GM21528 (cell line): ENCODE measurements at regions not wholly inside any gene's neighbourhood (a gene's known extent, or its start where the extent isn't known, plus 50 kb on each side); places are given as distances from the start of the nearest gene placed in this dataset.
"Not testable (repeated sequence)": the region's sequence is repeated elsewhere in the genome, so short reads cannot be mapped to it uniquely, and the experiment has no call there.

Source experiments
- ATAC-seq: cut with Tn5 transposase; IDR thresholded peaks from one replicate; pipeline ENCODE4 v1.9.1; 2021; ENCODE audit warnings: mild to moderate bottlenecking, moderate library complexity; ENCODE audit not compliant: unreplicated experiment, low FRiP score

DNA sequence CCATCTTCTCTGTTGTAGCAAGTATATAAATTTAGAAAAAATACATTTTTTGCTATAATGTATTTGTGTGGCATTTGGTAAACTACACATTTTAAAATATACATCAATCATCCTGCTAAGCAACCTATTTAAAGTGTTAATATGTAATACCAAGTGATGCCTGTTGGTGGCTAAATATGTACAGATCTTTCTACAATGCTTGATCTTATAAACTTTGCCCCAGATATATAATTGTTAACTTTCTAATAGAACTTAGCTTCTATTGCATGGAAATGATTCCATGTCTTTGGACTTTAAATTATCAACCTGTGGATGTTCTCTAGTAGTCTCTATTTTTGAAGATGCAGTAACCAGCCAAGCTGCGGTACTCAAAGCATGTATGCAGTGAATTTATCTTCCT lies 1260.4 kb upstream of the RAG2 start:
- no peak for ATAC-seq

DNA sequence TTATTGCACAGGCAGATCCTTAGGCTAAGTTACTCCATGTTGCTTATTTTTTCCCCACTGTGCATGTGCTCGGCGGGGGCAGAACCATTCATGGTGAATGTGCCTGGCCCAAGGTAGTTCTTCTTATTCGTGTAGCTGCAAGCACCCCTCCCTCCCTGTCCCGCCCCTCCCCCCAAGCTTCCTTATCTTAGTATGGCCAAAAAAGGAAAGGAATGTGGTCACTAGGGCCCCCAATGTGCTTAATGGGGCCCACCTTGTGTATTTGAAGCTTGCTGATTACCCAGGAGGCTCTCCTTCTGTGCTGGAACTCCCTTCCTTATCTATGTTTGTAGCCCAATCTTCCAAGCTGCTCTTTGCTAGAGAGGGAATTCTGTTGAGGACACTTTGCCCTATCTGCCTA lies 1259.7 kb upstream of the RAG2 start:
- ATAC-seq = no peak

DNA sequence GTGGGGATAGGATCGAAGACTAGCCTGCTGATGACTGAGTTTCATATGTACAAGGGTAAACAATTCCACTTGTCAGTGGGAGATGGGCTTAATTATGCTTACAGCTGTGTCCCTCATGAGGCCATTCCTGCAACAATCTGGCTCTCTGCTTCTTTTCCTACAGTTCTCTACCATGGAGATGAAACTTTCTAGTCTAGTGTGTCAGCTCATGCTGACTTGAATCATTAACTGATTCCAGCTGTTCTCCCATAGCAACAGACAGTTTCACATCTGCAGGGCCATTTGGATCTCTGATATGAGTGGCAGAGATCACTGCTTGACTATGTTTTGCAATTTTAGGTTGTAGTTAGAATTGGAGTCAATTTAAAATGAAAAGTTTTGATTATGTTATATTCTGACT lies 1251.7 kb upstream of the RAG2 start:
- no peak for ATAC-seq

DNA sequence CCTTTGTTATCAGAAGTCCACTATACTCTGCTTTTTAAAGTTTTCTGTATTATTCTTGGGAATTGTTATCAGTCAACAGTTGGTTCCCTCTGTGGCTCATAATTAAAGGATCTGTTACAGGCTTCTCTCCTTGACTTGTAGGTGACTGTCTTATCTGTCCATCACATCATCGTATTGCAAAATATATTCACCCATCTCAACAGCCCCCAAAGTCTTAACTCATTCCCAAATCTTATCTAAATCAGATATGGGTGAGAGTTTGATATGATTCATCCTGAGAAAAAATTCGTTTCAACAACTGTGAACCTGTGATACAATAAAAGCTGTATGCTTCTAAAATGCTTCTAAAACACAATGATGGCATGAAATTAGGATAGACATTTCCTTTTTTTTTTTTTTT lies 1245.6 kb upstream of the RAG2 start:
- no peak for ATAC-seq

DNA sequence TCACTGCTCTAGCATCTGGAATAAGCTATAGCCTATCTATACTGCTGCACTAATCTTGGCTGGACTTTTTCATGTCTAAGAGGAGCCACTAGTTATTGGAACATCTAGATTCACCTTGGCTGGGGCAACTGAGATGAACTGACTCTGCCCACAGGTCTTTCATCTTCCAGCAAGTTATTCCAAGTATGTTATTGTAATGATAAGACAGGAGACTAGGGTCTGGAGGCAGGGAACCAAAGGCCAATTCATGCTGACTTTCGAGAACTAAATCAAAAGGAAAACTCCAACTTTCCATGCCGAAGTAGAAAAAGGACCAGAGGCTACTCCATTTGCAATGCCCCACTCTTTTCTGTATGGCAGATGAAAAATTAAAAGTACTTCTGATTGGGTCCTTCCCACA lies 1243.0 kb upstream of the RAG2 start:
- no peak for ATAC-seq

DNA sequence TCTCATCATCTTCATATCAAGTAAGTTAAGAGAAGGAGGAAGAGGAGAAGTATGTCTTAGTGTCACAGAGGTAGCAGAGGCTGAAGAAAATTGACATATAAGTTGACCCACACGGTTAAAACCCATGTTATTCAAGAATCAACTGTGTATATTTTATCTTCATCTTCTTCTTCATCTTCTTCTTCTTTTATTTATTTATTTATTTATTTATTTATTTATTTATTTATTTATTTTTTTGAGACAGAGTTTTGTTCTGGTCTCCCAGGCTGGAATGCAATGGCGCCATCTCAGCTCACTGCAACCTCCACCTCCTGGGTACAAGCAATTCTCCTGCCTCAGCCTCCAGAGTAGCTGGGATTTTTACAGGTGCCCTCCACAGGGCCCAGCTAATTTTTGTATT lies 1242.3 kb upstream of the RAG2 start:
- ATAC-seq = not testable (repeated sequence)

DNA sequence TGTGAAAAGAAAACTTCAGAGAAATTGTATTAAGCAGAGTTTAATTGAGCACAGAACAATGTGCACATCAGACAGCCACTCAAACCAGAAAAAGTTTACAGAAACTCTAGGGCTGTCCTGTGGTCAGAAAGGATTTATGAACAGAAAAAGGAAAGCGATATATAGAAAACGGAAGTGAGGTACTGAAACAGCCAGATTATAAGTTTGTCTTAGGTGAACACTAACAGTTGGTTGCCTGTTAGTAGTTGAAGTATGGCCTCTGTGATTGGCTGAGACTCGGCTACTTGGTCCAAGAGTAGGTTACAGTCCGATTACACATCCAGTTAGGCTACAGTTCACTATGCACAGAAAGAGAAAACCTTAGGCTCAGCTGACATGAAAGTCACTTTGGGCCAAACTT lies 1232.5 kb upstream of the RAG2 start:
- no peak for ATAC-seq

DNA sequence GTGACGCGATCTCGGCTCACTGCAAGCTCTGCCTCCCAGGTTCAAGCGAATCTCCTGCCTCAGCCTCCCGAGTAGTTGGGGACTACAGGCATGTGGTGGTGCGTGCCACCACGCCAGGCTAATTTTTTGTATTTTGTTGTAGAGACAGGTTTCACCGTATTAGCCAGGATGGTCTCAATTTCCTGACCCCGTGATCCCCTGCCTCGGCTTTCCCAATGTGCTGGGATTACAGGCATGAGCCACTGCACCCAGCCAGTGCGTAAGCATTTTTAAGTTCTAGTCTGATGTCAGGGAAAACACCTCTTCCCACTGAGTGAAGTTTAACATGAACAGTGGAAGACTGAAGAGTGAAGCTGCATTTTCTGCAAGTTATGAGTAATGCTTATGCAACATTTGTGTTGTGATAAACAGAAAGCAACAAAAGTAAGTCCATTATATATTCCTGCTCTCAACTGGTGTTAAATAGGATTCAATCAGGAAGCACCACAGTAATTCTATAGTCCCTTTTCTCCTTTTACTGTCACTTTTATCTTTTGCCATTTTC lies 1219.8 kb upstream of the RAG2 start:
- no peak for ATAC-seq

DNA sequence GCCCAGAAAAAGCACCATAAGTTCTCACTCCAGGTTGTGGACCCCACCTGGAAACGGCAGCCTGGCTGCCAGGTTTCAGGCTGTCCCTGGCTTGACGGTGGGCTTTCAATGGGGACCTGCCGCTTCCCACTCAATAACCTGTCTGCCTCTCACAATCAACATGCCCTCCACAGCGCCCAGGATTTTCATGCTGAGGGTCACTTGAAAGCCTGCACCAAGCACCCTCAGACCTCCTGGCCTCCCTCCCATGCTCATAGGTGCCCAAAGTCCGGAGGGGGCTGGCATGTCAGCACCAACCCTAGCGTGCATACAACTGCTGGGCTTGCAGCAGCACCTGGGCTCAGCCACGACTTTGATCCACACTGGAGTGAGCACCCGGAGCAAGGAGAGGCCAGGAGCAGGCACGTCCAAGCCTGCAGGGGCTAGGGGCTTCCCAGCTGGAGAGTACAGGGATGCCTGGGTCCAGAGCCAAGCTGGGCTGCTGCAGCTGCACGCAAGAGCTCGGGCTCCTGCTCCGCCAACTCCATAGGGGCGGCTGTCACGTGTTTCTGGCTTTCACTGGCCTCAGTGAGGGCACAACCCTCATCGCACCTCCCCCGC lies 1214.3 kb upstream of the RAG2 start:
- ATAC-seq = no peak

DNA sequence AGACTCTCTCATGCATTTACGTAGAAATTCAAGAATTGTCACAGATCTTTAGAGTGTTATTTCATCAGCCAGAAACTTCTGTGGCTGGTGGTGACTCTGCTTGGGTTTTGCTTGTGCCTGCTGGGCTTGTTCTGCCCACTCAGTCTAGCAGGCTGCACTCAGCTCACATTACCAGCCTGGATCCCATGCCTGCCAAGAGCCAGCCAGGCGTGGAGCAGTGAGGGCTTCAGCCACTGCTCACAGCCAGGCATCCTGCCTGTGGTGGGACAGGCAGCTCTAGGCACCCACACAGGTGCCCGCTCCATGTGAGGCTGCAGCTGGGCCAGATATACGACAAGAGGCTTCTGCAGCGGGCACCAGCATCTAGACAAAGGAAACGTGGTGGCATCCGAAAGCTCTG lies 1213.3 kb upstream of the RAG2 start:
- ATAC-seq = no peak

DNA sequence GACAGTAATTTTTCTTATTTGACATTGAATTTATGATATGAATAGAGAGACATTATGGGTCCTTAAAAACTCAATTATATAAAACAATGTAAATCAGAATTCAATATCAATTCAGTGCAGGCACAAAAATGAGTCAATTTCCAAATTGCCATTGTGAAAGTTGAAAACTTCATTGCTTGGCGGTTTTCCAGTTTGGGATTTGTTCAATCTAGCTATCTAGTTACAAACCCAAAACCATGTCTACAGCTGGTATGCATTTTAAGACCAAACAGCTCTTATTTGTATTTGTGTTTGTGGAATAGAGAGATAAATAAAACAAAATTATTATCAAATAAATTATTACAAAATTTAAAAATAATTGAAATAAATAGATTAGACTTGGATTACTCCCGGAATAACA lies 1206.6 kb upstream of the RAG2 start:
- no peak for ATAC-seq

DNA sequence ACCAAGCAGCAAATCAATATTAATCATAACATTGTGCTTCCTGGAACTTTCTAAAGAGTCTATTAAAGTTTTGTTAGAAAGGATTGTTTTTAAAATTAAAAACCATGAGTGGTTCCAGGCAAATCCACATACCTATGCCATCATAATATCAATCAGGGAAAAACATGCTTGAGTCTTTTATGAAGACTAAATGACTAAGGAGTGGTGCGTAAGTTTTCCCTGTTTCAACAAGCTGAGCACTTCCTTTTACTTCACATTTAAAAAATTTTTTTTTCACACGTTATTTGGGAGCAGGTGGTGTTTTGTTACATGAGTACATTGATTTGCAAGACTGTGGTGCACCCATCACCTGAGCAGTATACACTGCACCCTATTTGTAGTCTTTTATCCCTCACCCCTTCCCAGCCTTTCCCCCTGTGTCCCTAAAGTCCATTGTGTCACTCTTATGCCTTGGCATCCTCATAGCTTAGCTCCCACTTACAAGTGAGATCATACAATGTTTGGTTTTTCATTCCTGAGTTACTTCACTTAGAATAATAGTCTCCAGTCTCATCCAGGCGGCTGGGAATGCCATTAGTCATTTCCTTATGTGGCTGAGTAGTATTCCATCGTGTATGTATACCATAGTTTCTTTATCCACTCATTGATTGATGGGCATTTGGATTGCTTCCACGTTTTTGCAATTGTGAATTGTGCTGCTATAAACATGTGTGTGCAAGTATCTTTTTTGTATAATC lies 1190.3 kb upstream of the RAG2 start:
- ATAC-seq = no peak

DNA sequence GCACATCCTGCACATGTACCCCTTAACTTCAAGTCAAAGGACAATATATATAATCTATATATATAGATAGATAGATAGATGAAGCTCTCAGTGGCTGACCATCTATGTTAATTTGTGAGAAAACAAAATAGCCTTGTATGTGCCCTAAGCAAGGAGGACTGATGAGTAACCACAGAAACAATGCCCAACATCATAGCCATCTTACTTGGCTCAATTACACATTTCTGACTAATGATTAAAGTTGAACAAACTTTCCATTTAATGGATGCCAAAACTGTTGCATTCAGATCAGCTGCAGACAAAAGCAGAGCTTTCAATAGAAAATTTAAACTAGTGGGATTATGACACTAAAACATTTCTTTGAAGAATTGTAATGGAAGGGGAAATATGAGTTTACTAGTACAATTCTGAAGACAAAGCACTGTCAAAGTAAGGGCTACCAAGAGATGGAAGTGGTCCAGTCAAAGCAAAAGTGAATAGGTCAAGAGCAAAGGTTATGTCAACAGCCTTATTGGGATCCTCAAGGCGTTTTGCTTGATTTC lies 1188.2 kb upstream of the RAG2 start:
- no peak for ATAC-seq

DNA sequence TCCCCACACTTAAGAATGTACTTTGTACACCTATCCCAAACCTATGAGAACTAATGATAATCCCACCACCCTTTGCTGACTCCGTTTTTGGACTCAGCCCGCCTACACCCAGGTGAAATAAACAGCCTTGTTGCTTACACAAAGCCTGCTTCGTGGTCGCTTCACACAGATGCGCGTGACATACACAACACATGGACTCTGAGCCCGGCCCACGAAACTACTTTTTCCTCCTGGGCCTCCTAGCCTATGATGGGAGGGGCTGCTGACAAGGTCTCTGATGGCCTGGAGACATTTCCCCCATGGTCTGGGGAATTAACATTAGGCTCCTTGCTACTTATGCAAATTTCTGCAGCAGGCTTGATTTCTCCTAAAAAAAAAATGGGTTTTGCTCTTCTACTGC lies 1176.4 kb upstream of the RAG2 start:
- no peak for ATAC-seq

DNA sequence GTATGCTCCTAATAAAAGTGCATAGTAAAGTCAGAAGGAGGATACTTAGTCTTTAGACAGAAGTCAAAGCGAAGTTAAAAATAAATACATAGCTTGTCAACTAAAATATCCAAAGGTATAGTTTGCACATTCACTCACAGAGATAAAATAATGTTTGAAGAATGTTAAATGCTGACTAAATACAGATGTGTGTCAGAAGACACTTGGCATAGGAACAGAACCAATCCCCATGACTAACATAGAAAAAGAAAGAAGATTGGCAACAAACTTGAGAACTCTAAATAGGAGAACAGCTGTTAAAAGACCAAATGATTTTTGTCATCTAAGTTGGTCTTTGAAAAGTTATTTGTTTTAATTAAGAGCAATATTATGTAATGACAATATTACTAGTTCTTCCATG lies 1172.1 kb upstream of the RAG2 start:
- no peak for ATAC-seq

DNA sequence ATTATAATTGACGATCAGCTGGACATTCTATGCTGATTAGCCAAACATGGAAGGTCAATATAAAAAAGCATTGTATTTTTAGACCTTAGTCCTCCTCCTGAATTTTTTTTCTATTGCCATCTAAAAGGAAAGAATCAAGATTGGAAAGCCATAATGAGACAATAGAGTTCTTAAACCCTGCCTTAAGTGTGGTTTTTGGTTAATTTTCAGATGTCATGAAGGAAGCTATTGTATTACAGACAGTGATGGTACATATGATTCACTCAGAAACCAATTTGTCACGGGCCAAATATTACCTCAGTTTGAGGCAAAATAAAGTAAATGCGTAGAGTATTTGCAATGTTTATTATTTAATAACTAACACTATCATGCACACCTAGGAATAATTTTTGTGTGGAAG lies 1164.0 kb upstream of the RAG2 start:
- no peak for ATAC-seq

DNA sequence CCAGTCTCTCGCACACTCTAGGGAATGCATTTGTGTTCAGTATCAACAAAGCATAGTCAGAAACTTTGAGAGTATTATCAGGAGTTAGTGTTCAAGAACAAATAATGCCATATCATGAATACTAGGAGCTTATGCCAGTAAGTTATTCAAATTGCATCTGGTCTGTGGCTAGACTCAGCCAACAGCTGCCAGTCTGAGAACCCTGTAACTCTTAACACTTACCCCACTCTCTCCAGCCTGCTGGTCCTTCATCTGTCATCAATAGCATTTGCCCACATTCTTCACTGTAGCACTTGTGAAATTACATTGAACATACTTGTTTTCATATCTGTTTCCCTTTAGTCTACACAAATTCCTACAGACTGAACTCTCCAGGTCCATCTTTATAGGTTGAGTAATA lies 1157.5 kb upstream of the RAG2 start:
- ATAC-seq = no peak

DNA sequence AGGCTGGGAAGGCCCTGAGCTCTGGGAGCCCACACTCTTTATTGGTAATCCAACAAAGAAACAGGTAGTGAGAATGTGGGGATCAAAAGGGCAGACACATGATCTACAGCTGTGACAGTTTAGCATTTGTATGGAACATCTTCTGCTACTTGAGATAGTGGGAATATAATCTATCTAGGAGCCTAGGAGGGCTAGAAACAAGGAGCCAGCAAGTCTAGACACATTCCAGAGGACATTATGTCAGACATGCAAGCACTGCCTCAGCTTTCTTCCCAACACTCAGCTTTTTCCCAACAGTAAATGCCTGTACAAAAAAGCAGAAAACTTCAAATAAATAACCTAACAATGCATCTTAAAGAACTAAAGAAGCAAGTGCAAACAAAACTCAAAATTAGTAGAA lies 1150.6 kb upstream of the RAG2 start:
- no peak for ATAC-seq

DNA sequence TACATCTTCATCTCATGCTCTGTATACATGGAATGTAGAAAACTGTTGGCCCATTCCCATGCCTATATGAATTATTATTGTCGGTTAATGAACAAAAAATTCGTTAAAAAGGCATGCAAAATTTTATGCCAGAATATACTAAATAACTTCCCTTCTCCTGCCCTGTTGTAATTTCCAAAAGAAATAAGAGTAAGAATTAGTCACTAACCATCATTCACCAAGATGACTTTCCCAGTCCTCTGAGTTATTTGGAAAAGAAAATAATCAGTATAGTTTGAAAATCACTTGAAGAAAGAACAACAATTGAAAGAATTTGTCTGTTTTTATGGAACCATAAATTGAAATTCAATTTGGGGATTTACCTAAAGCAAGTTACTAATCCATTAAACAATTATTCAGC lies 1149.1 kb upstream of the RAG2 start:
- no peak for ATAC-seq

DNA sequence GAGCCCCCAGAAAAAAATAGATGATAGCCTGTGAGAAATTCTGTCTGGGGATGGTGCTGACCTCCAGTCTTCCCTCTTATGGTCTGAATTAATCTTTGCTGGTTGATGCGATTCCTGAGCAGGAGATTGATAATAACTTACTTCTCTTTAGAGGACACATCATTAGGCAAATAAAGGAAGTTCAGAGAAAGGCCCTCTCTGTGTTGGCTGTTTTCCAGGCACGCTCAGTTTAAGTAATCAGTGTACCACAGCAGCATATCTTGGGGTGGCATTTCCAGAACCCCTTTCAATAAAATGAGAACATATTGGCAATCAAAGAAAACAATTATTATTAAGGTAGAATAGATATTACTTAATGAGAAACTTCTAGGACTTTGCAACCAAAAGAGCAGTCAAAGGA lies 1129.3 kb upstream of the RAG2 start:
- no peak for ATAC-seq

DNA sequence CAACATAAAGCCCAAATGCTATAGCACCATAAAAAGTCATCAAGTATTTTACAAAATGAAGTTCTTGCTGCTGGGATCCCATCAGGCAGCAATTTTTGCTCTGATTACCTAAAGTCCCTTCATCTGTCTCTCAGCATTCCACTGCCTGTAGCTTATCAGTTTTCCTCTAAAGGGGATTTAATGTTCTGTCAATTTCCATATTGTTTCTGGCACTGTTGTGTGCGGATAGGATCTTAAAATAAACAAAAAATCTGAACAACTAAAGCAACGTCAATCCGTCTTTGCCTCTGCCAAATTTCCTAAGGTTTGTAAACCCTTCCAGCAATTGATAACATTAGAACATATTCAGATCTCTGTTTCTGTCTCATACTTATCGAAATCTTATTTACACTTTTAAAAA lies 1126.3 kb upstream of the RAG2 start:
- no peak for ATAC-seq

DNA sequence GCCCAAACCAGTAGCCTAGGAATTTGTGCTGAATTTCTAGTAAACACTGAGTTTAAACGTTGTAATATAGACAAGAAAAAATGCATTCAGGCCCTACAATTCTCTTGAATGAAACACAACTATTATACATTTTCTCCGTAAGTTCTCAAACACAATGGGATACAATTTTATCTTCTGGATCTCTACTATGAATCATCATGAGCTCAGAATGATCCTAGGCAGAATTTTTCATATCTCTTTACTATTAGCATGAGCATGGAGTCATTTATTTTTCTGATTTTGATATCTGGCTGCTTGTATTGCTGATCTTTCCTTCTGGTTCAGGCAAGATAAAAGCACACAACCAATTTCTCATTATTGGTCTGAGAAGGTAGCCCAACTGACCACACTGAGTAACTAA lies 1123.4 kb upstream of the RAG2 start:
- ATAC-seq = no peak
